ENCODE measurements at regions not wholly inside any gene's neighbourhood (a gene's known extent, or its start where the extent isn't known, plus 50 kb on each side); places are given as distances from the start of the nearest gene placed in this dataset.

DNA sequence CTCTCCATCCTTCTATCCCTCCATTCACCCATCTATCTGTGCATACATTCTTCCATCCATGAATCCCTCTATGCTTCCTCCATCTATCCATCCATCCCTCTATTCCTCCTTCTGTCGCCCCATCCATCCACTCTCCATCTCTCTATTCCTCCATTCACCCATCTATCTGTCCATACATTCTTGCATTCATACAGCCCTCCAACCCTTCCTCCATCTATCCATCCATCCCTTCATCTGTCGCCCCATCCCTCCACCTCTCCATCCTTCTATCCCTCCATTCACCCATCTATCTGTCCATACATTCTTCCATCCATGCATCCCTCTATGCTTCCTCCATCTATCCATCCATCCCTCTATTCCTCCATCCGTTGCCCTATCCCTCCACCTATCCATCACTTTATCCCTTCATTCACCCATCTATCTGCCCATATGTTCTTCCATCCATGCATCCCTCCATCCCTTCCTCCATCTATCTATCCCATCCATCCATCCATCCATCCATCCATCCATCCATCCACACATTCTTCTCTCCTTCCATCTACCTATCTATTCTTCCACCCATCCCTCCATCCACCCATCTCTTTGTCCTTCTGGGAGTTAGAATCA lies 272.5 kb upstream of the TNRC6C start:
- Histone ChIP-seq H2AFZ (ENCODE audit: low read length) (no peak overlapping the region), H3K36me3 (replicated peaks in 1 of 2; ENCODE audit: control insufficient read depth in 1 of 2, insufficient read depth in 2 of 2, low read length in 2 of 2) (no peaks in the 10 kb centered on the region), H3K27me3 (ENCODE audit: control insufficient read depth in 1 of 2, insufficient read depth in 2 of 2, low read length in 2 of 2) (peaks cover 0 to 39% of the 10 kb centered on the region in 2 experiments; a peak in 4 of 5 replicates), H3K27ac (ENCODE audit: extremely low read length, insufficient read depth, low read length) (no peak overlapping the region), H3K4me1 (ENCODE audit: insufficient read depth, low read length) (no peaks in the 10 kb centered on the region), H3K9ac (ENCODE audit: insufficient read depth, low read depth, low read length) (no peak overlapping the region), H3K79me2 (ENCODE audit: insufficient read depth, low read length) (no peaks in the 10 kb centered on the region), H3K4me2 (ENCODE audit: low read depth, low read length) (no peak overlapping the region), H4K20me1 (ENCODE audit: insufficient read depth, low read length) (no peaks in the 10 kb centered on the region), H3K9me3 (ENCODE audit: low read length) (no peaks in the 10 kb centered on the region), H3K4me3 (replicated peaks in 1 of 3; ENCODE audit: insufficient read depth in 1 of 3, low read depth in 2 of 3, low read length in 3 of 3) (no peak overlapping the region)
- BruUV-seq (replicated peaks) = no TSS peak
- ChIA-PET CTCF (ENCODE audit: low intra/inter-chr PET ratio, low total read pairs) (no interaction called here), POLR2A (no interaction called here)
- FAIRE-seq = no peak
- in situ Hi-C loops (cut with HindIII; ENCODE audit: extremely low pct_ligation_motif_present, low pct_unique_long_range_greater_than_20kb) (no loop called here), intact Hi-C loops (cut with micrococcal nuclease; ENCODE audit: unreplicated experiment) (no loop called here)
- no peak for ATAC-seq
- TF ChIP-seq ZNF672 (CRISPR knock-in tag; IDR thresholded peaks at IDR 0.05) (no peak), LCORL (IDR thresholded peaks at IDR 0.05) (0 out of 2 replicates have a peak, but pooled peaks have one; percentile 12), LCORL (CRISPR knock-in tag; IDR thresholded peaks at IDR 0.05) (no peak)
- no peak for DNase-seq (ENCODE audit: low spot score)
- 13% methylated on average over 3 of the region's 3 CpGs for WGBS (ENCODE audit: low lambda C conversion rate)

GRCh38 chr17:77686903-77687302 lies 271.6 kb upstream of the TNRC6C start:
- no TSS peak for BruUV-seq (replicated peaks)
- intact Hi-C loops (cut with micrococcal nuclease; ENCODE audit: unreplicated experiment) (no loop called here), in situ Hi-C loops (cut with HindIII; ENCODE audit: extremely low pct_ligation_motif_present, low pct_unique_long_range_greater_than_20kb) (no loop called here)
- Histone ChIP-seq H3K4me3 (replicated peaks in 1 of 3; ENCODE audit: insufficient read depth in 1 of 3, low read depth in 2 of 3, low read length in 3 of 3) (no peak overlapping the region), H3K79me2 (ENCODE audit: insufficient read depth, low read length) (no peaks in the 10 kb centered on the region), H3K4me2 (ENCODE audit: low read depth, low read length) (no peak overlapping the region), H3K9ac (ENCODE audit: insufficient read depth, low read depth, low read length) (no peak overlapping the region), H3K4me1 (ENCODE audit: insufficient read depth, low read length) (no peaks in the 10 kb centered on the region), H3K27ac (ENCODE audit: extremely low read length, insufficient read depth, low read length) (no peak overlapping the region), H2AFZ (ENCODE audit: low read length) (no peak overlapping the region), H4K20me1 (ENCODE audit: insufficient read depth, low read length) (no peaks in the 10 kb centered on the region), H3K36me3 (replicated peaks in 1 of 2; ENCODE audit: control insufficient read depth in 1 of 2, insufficient read depth in 2 of 2, low read length in 2 of 2) (no peaks in the 10 kb centered on the region), H3K9me3 (ENCODE audit: low read length) (no peaks in the 10 kb centered on the region), H3K27me3 (ENCODE audit: control insufficient read depth in 1 of 2, insufficient read depth in 2 of 2, low read length in 2 of 2) (peaks cover 4 to 49% of the 10 kb centered on the region in 2 experiments; a peak in 4 of 5 replicates)
- FAIRE-seq (no peak), DNase-seq (ENCODE audit: low spot score) (no peak), ATAC-seq (no peak)
- ChIA-PET CTCF (ENCODE audit: low intra/inter-chr PET ratio, low total read pairs) (no interaction called here), POLR2A (no interaction called here)
- 48% methylated on average over 8 of the region's 8 CpGs for WGBS (ENCODE audit: low lambda C conversion rate)
- no peak for TF ChIP-seq MAFF (IDR thresholded peaks at IDR 0.05; ENCODE audit: low read depth, low read length)
- TF ChIP-seq PAX8 (CRISPR knock-in tag; IDR thresholded peaks at IDR 0.05; ENCODE audit: borderline replicate concordance) = no peak
- TF ChIP-seq, protein P1, sequence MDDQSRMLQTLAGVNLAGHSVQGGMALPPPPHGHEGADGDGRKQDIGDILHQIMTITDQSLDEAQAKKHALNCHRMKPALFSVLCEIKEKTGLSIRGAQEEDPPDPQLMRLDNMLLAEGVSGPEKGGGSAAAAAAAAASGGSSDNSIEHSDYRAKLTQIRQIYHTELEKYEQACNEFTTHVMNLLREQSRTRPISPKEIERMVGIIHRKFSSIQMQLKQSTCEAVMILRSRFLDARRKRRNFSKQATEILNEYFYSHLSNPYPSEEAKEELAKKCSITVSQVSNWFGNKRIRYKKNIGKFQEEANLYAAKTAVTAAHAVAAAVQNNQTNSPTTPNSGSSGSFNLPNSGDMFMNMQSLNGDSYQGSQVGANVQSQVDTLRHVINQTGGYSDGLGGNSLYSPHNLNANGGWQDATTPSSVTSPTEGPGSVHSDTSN (CRISPR knock-in tag; IDR thresholded peaks at IDR 0.05; ENCODE audit: borderline replicate concordance) = no peak
- no peak for TF ChIP-seq ZNF383 (CRISPR knock-in tag; IDR thresholded peaks at IDR 0.05; ENCODE audit: borderline replicate concordance)
- TF ChIP-seq ONECUT2 (CRISPR knock-in tag; IDR thresholded peaks at IDR 0.05) = no peak
- TF ChIP-seq SMYD3 (CRISPR knock-in tag; IDR thresholded peaks at IDR 0.05) = no peak
- TF ChIP-seq, protein P2, sequence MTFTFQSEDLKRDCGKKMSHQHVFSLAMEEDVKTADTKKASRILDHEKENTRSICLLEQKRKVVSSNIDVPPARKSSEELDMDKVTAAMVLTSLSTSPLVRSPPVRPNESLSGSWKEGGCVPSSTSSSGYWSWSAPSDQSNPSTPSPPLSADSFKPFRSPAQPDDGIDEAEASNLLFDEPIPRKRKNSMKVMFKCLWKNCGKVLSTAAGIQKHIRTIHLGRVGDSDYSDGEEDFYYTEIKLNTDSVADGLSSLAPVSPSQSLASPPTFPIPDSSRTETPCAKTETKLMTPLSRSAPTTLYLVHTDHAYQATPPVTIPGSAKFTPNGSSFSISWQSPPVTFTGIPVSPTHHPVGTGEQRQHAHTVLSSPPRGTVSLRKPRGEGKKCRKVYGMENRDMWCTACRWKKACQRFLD (CRISPR knock-in tag; IDR thresholded peaks at IDR 0.05; ENCODE audit: borderline replicate concordance) = no peak
- no peak for TF ChIP-seq ZNF17 (CRISPR knock-in tag; IDR thresholded peaks at IDR 0.05)
- TF ChIP-seq GTF2F1 (IDR thresholded peaks at IDR 0.05; ENCODE audit: low read length) = no peak
- no peak for TF ChIP-seq SRSF9 (IDR thresholded peaks at IDR 0.05; ENCODE audit: borderline replicate concordance, insufficient read depth, low read depth, low read length, poor library complexity, severe bottlenecking)
- no peak for TF ChIP-seq NR1H2 (CRISPR knock-in tag; IDR thresholded peaks at IDR 0.05; ENCODE audit: borderline replicate concordance, low read depth)
- no peak for TF ChIP-seq TFDP1 (CRISPR knock-in tag; IDR thresholded peaks at IDR 0.05; ENCODE audit: borderline replicate concordance)
- no peak for TF ChIP-seq ZNF230 (CRISPR knock-in tag; IDR thresholded peaks at IDR 0.05)

All from HepG2 (cell line).